ENCODE measurements at regions not wholly inside any gene's neighbourhood (a gene's known extent, or its start where the extent isn't known, plus 50 kb on each side); places are given as distances from the start of the nearest gene placed in this dataset.

DNA sequence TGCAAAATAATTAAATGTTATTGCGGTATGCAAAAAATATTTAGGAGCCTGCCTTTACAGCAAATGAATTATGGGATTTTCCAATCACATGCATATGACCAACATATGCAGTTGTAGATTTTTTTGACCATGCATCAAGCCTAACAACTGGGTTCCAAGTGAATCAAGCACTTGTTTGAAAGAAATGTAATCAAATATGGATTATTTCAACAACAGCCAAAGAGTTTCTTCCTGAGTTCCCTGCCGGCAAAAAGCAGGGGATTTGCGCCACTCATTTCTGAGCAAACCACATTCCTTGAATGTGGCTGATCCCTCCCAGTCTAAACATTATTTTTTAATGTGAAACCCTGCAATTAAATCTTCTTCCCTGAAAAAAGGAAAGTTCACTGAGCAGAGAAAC lies 100.1 kb upstream of the ADTRP start:
- Histone ChIP-seq H3K27me3 (replicated peaks in 1 of 7) (no peaks in the 10 kb centered on the region), H3K9me3 (peaks cover 0 to 10% (median 2%) of the 10 kb centered on the region in 8 donors), H3K4me3 (no peak overlapping the region), H3K27ac (no peak overlapping the region), H3K36me3 (no peaks in the 10 kb centered on the region), H3K4me1 (no peaks in the 10 kb centered on the region)
- WGBS, 5 donors, result 91 to 96% (median 93%) methylated on average over 3 of the region's 3 CpGs
- intact Hi-C loops (cut with DNase I; ENCODE audit: low total_unique reads), result no loop called here
- DNase-seq, result no peak
- TF ChIP-seq, protein P1, sequence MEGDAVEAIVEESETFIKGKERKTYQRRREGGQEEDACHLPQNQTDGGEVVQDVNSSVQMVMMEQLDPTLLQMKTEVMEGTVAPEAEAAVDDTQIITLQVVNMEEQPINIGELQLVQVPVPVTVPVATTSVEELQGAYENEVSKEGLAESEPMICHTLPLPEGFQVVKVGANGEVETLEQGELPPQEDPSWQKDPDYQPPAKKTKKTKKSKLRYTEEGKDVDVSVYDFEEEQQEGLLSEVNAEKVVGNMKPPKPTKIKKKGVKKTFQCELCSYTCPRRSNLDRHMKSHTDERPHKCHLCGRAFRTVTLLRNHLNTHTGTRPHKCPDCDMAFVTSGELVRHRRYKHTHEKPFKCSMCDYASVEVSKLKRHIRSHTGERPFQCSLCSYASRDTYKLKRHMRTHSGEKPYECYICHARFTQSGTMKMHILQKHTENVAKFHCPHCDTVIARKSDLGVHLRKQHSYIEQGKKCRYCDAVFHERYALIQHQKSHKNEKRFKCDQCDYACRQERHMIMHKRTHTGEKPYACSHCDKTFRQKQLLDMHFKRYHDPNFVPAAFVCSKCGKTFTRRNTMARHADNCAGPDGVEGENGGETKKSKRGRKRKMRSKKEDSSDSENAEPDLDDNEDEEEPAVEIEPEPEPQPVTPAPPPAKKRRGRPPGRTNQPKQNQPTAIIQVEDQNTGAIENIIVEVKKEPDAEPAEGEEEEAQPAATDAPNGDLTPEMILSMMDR (IDR thresholded peaks at IDR 0.05 in 8 of 11, conservative IDR thresholded peaks at IDR 0.05 in 3 of 11), result no peak
- TF ChIP-seq POLR2A (IDR thresholded peaks at IDR 0.05) (no peak), POLR2AphosphoS5 (IDR thresholded peaks at IDR 0.05) (no peak)

DNA sequence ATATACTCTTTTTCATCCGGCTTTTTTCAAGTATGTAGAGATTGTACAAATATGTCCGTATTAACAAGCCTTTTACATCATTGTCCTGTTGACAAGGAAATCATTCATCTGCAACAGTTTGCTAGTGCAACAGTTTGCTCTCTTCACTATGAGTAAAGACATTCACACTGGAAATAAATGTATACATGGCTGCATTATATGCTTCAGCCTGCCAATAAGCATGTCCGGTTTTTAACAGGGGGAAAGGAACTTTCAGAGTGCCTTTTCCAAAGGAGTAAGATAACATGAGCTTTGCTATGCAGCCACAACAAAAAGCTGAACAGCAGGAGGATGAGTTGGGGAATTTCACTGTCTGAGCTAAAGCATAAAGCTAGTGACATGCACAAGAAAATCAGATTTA lies 99.4 kb upstream of the ADTRP start:
- no peaks in the 10 kb centered on the region for H3K36me3 ChIP-seq
- H3K27ac ChIP-seq, result no peak overlapping the region
- no peak for DNase-seq
- WGBS, 5 donors, result 25 to 51% (median 48%) methylated on average over 3 of the region's 3 CpGs
- no peaks in the 10 kb centered on the region for H3K27me3 ChIP-seq (replicated peaks in 1 of 7)
- peaks cover 0 to 6% (median 2%) of the 10 kb centered on the region in 8 donors for H3K9me3 ChIP-seq
- intact Hi-C loops (cut with DNase I; ENCODE audit: low total_unique reads), result no loop called here
- TF ChIP-seq, protein P1 (IDR thresholded peaks at IDR 0.05 in 8 of 11, conservative IDR thresholded peaks at IDR 0.05 in 3 of 11), result no peak
- TF ChIP-seq POLR2AphosphoS5 (IDR thresholded peaks at IDR 0.05), result no peak
- no peak for TF ChIP-seq POLR2A (IDR thresholded peaks at IDR 0.05)
- no peak overlapping the region for H3K4me3 ChIP-seq
- no peaks in the 10 kb centered on the region for H3K4me1 ChIP-seq

DNA sequence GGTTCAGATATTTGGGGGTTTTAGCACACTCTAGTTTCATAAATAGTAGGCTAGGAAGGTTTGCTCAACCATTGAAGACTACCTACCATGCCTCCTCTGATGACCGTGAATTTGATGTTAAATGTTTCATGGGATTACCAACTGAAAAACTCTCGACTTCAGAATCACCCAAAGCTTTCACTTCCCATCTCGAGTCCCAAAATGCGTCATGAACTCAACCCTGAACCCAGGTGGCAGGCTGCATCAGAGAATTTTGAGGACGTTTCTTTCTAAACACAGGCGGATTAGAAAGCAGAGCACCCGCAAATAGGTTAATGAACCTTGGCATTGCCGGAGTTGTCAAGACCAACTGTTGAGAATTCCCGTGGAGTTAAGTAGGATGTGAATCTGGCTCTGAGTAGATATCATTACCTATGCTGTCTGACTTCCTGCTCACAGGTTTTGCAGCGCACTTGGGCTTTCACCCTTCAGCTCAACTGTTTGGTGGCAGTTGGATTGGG lies 98.4 kb upstream of the ADTRP start:
- Histone ChIP-seq H3K27ac (no peak overlapping the region), H3K9me3 (no peaks in the 10 kb centered on the region), H3K36me3 (no peaks in the 10 kb centered on the region), H3K4me3 (peak overlapping the region in 1 of 8 donors; percentile 9), H3K4me1 (no peaks in the 10 kb centered on the region), H3K27me3 (replicated peaks in 1 of 7) (no peaks in the 10 kb centered on the region)
- TF ChIP-seq POLR2AphosphoS5 (IDR thresholded peaks at IDR 0.05) (no peak), POLR2A (IDR thresholded peaks at IDR 0.05) (no peak)
- TF ChIP-seq, protein P1 (IDR thresholded peaks at IDR 0.05 in 8 of 11, conservative IDR thresholded peaks at IDR 0.05 in 3 of 11), result no peak
- DNase-seq, result no peak
- WGBS, 5 donors, result 81 to 92% (median 83%) methylated on average over 10 of the region's 10 CpGs
- intact Hi-C loops (cut with DNase I; ENCODE audit: low total_unique reads), result no loop called here

DNA sequence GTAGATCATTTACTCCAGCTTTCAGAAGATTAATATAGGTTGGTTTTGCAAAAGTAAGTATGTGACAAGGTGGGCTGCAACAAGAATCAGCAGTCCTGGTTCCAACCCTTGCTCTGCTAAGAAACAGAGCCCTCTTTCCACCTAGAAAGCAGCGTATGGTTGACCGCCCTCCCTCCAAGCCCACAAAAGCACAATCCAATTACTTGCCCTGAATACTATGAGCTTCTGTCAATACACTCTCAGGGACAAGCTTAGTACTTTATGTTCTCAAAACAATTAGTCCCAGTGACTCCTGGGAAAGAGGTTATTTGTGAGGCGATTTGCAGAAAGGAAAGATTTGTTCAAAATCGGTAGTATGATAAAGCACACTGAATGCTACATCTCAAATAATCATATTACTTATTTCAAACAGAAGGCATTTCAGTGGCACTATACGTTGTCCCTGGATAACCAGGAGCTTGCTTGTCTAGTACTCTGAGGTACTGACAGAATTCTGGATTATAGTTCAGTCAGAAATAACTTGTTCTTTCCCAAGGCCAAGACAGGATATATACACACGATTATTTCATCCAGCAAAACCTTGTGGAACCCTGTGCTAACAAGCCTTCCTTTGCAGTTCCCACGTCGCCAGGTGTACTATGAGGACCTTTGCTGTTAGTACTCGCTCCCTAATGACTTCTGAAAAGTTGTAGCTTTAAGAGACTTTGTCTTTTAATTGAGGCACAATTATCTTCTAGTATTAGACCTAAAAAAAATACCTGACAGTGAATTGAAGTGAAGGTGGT lies 96.9 kb upstream of the ADTRP start:
- no peak for DNase-seq
- no peaks in the 10 kb centered on the region for H3K27me3 ChIP-seq (replicated peaks in 1 of 7)
- H3K36me3 ChIP-seq, result no peaks in the 10 kb centered on the region
- no peaks in the 10 kb centered on the region for H3K4me1 ChIP-seq
- TF ChIP-seq POLR2A (IDR thresholded peaks at IDR 0.05) (no peak), POLR2AphosphoS5 (IDR thresholded peaks at IDR 0.05) (no peak)
- TF ChIP-seq, protein P1 (IDR thresholded peaks at IDR 0.05 in 8 of 11, conservative IDR thresholded peaks at IDR 0.05 in 3 of 11), result no peak
- no peak overlapping the region for H3K27ac ChIP-seq
- intact Hi-C loops (cut with DNase I; ENCODE audit: low total_unique reads), result no loop called here
- 73 to 93% (median 91%) methylated on average over 9 of the region's 9 CpGs for WGBS, 5 donors
- H3K4me3 ChIP-seq, result no peak overlapping the region
- H3K9me3 ChIP-seq, result no peaks in the 10 kb centered on the region

Data from spleen (tissue), 11 donors.